PFSK-1 (cell line): ENCODE measurements at regions not wholly inside any gene's neighbourhood (a gene's known extent, or its start where the extent isn't known, plus 50 kb on each side); places are given as distances from the start of the nearest gene placed in this dataset.

Experiments used
- FOXP2 ChIP-seq: optimal IDR thresholded peaks from 2 replicates; pipeline ENCODE3; 2011; ENCODE audit warnings: borderline replicate concordance, control low read depth, inconsistent platforms; ENCODE audit not compliant: insufficient read depth; ENCODE audit errors: extremely low read length, extremely low read depth
- POLR2AphosphoS5 ChIP-seq: IDR thresholded peaks from 2 replicates; pipeline ENCODE4 v1.6.1; 2012; ENCODE audit warnings: low read depth, mild to moderate bottlenecking, control low read depth, low read length, moderate library complexity
- SIN3A ChIP-seq: IDR thresholded peaks from 2 replicates; pipeline ENCODE4 v1.6.1; 2012; ENCODE audit warnings: mild to moderate bottlenecking, low read length, moderate library complexity, borderline replicate concordance; ENCODE audit not compliant: insufficient read depth
- TAF1 ChIP-seq: IDR thresholded peaks from 2 replicates; pipeline ENCODE4 v1.6.1; 2012; ENCODE audit warnings: low read length, control low read depth, borderline replicate concordance; ENCODE audit not compliant: insufficient read depth
- TF ChIP-seq, protein P1 (sequence below), 2 experiments: IDR thresholded peaks; 2 replicates each; pipeline versions ENCODE4 v1.6.1 to v1.8.0; 2011 to 2012; ENCODE audit warnings: low read depth in 2 of 2, low read length in 2 of 2, control low read depth in 1 of 2, inconsistent platforms in 1 of 2, mild to moderate bottlenecking in 1 of 2, moderate library complexity in 1 of 2; ENCODE audit not compliant: insufficient read depth in 1 of 2

DNA sequence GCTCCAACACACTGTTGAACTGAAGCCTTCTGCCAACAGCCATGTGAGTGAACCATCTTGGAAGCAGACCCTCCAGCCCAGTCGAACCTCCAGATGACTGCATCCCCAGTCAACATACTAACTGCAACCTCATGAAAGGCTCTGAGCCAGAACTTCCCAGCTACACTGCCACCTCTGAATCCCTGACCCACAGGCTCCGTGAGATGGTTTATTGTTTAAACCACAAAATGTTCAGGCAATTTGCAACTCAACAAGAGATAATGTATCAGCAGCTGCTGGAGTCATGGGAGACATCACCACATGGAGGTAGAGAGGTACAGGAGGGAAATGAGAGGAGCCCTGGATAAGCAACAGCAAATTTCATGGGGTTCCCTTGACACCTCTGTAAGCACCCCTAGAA, 266.4 kb upstream of the NBEA start:
- TF ChIP-seq TAF1 (no peak), SIN3A (no peak), FOXP2 (no peak), POLR2AphosphoS5 (no peak)
- TF ChIP-seq, protein P1, sequence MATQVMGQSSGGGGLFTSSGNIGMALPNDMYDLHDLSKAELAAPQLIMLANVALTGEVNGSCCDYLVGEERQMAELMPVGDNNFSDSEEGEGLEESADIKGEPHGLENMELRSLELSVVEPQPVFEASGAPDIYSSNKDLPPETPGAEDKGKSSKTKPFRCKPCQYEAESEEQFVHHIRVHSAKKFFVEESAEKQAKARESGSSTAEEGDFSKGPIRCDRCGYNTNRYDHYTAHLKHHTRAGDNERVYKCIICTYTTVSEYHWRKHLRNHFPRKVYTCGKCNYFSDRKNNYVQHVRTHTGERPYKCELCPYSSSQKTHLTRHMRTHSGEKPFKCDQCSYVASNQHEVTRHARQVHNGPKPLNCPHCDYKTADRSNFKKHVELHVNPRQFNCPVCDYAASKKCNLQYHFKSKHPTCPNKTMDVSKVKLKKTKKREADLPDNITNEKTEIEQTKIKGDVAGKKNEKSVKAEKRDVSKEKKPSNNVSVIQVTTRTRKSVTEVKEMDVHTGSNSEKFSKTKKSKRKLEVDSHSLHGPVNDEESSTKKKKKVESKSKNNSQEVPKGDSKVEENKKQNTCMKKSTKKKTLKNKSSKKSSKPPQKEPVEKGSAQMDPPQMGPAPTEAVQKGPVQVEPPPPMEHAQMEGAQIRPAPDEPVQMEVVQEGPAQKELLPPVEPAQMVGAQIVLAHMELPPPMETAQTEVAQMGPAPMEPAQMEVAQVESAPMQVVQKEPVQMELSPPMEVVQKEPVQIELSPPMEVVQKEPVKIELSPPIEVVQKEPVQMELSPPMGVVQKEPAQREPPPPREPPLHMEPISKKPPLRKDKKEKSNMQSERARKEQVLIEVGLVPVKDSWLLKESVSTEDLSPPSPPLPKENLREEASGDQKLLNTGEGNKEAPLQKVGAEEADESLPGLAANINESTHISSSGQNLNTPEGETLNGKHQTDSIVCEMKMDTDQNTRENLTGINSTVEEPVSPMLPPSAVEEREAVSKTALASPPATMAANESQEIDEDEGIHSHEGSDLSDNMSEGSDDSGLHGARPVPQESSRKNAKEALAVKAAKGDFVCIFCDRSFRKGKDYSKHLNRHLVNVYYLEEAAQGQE (IDR thresholded peaks at IDR 0.05; ENCODE audit: insufficient read depth in 1 of 2, low read depth in 2 of 2, low read length in 2 of 2), result no peak

DNA sequence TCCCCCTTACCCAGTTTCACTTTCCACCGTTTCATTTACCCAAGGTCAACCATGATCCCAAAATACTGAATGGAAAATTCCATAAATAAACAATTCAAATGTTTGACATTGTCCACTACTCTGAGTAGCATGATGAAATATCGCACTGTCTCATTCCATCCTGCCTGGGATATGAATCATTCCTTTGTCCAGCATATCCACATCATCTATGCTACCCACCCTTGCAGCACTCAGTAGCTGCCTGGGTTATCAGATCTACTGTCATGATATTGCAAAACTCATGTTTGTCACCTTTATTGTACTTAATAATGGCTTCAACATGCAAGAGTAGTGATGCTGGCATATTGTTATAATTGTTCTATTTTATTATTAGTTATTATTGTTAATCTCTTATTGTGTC, 263.9 kb upstream of the NBEA start:
- TF ChIP-seq TAF1, result no peak
- no peak for TF ChIP-seq POLR2AphosphoS5
- TF ChIP-seq SIN3A, result no peak
- TF ChIP-seq, protein P1 (IDR thresholded peaks at IDR 0.05; ENCODE audit: insufficient read depth in 1 of 2, low read depth in 2 of 2, low read length in 2 of 2), result no peak
- TF ChIP-seq FOXP2, result no peak

DNA sequence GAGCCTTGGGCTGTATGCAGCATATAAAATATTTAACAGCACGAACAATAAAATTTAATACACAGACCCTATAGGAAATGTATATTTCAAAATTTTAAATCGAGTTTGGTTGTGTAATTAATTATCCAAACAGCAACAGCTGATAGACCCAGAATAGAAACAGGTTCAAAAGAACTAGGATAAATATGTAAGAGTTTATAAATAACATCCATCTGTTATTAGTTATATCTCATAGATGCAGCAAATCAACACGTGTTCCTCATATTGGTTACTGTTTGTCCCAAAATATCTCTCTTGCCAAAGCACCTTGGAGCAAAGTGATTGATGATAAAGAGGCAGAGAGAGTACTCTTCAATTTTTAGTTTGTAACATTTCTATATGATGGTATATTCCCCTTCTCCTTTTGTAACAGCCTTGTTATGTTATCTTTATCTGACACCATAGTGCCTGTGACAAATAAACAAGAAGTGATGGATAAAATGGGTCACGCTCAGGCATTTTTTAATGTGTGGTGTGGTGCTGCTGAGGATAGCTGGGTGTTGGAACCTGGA, 260.6 kb upstream of the NBEA start:
- TF ChIP-seq, protein P1 (IDR thresholded peaks at IDR 0.05; ENCODE audit: insufficient read depth in 1 of 2, low read depth in 2 of 2, low read length in 2 of 2), result no peak

DNA sequence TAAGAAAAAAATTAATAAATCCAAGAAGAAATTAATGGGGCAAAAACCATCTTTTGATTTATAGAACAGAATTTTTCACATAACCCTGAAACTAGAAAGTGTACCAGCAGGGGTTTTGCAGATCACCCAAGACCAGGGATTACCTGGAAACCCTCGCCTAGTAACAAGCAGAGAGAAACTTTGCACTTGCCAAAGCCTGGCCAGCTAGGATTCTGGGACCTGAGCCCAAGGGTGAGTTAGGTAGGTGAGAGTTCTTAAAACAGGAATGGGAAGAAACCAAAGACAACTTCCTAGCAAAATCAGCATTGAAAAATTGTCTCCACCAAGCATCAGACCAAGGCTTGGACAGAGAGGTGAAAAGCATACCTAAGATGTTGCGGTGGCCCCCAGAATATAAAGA, 247.0 kb upstream of the NBEA start:
- TF ChIP-seq TAF1 (no peak), POLR2AphosphoS5 (no peak), FOXP2 (no peak), SIN3A (no peak)
- TF ChIP-seq, protein P1 (IDR thresholded peaks at IDR 0.05; ENCODE audit: insufficient read depth in 1 of 2, low read depth in 2 of 2, low read length in 2 of 2), result no peak

DNA sequence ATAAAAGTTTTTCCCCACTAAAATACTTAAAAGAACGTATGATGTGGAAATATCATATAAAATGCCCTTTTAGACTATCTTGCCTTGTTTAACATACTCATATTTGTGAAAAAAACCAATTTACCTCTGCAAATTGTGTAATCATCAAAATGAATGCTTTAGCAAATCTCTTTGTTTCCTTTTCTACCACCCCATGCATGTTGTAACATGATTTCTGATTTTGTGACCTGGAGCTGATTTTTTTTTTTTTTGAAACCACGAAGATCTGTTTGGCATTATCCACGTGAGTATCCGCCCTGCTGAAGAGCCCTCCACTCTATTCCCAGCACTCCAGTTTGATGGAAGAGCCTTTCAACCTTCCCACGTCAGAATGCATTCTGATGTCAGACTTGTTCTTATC, 245.8 kb upstream of the NBEA start:
- TF ChIP-seq TAF1 (no peak), POLR2AphosphoS5 (no peak), SIN3A (no peak), FOXP2 (no peak)
- TF ChIP-seq, protein P1 (IDR thresholded peaks at IDR 0.05; ENCODE audit: insufficient read depth in 1 of 2, low read depth in 2 of 2, low read length in 2 of 2), result no peak
